Naive thymus-derived CD4-positive, alpha-beta T cell (primary cell): ENCODE measurements at regions not wholly inside any gene's neighbourhood (a gene's known extent, or its start where the extent isn't known, plus 50 kb on each side); places are given as distances from the start of the nearest gene placed in this dataset.

Experiments
- ATAC-seq: fragments of 150-1000 bp; cut with Tn5 transposase; 2 replicates; pipeline ENCODE4 v1.10.0; 2021; ENCODE audit warnings: mild to moderate bottlenecking, moderate library complexity
- CTCF ChIA-PET: fragments of 350-600 bp; sonication (Branson Sonifier 250); formaldehyde crosslinking; loops from one replicate; lab custom pipeline; 2021; ENCODE audit warnings: antibody characterized with exemption; lab: Charles Lee
- POLR2A ChIA-PET: fragments of 350-600 bp; sonication (Branson Sonifier 250); formaldehyde crosslinking; loops from one replicate; lab custom pipeline; 2021; ENCODE audit warnings: antibody characterized with exemption, inconsistent platforms; lab: Charles Lee
- DNase-seq, 9 donors: peaks; one replicate each; pipeline versions ENCODE4 v3.0.0 to v3.0.0-alpha.2; 2020 to 2022; ENCODE audit warnings: mixed read lengths in 1 of 9
- H3K27ac ChIP-seq: one replicate; pipeline ENCODE4 v1.7.0; 2013; ENCODE audit warnings: mild to moderate bottlenecking, low read depth, low read length, moderate library complexity
- H3K27me3 ChIP-seq, 2 donors: one replicate each; pipeline ENCODE4 v1.7.0; 2013; ENCODE audit warnings: low read length in 2 of 2, mild to moderate bottlenecking in 2 of 2, moderate library complexity in 2 of 2; ENCODE audit not compliant: control insufficient read depth in 2 of 2, insufficient read depth in 2 of 2
- H3K36me3 ChIP-seq, 3 experiments: 1 replicate in 2 of 3; 2 replicates in 1 of 3; pipeline ENCODE4 v1.7.0; 2013; ENCODE audit warnings: low read length in 3 of 3, mild to moderate bottlenecking in 3 of 3, moderate library complexity in 1 of 3; ENCODE audit not compliant: insufficient read depth in 3 of 3, control insufficient read depth in 2 of 3
- H3K4me1 ChIP-seq, 2 donors: one replicate each; pipeline ENCODE4 v1.7.0; 2013; ENCODE audit warnings: low read length in 2 of 2, mild to moderate bottlenecking in 2 of 2, moderate library complexity in 1 of 2; ENCODE audit not compliant: control insufficient read depth in 2 of 2, insufficient read depth in 2 of 2
- H3K4me3 ChIP-seq: 2 replicates; pipeline ENCODE4 v1.7.0; 2013; ENCODE audit warnings: mild to moderate bottlenecking, low read length
- H3K9me3 ChIP-seq, 3 experiments: 1 replicate in 2 of 3; 2 replicates in 1 of 3; pipeline ENCODE4 v1.7.0; 2013; ENCODE audit warnings: low read length in 3 of 3; ENCODE audit not compliant: control insufficient read depth in 2 of 3
- H3K27ac Mint-ChIP-seq, 9 donors: one replicate each; pipeline ENCODE4 v1.8.0; 2020 to 2022; ENCODE audit warnings: mixed read lengths in 9 of 9, mild to moderate bottlenecking in 8 of 9, moderate library complexity in 5 of 9, inconsistent platforms in 2 of 9
- H3K27me3 Mint-ChIP-seq, 5 donors: one replicate each; pipeline ENCODE4 v1.8.0; 2021 to 2022; ENCODE audit warnings: mixed read lengths in 5 of 5, mild to moderate bottlenecking in 1 of 5
- H3K36me3 Mint-ChIP-seq, 5 donors: one replicate each; pipeline ENCODE4 v1.8.0; 2020 to 2022; ENCODE audit warnings: mixed read lengths in 5 of 5, mild to moderate bottlenecking in 3 of 5, inconsistent platforms in 1 of 5
- H3K4me1 Mint-ChIP-seq, 7 donors: one replicate each; pipeline ENCODE4 v1.8.0; 2020 to 2022; ENCODE audit warnings: mixed read lengths in 7 of 7, mild to moderate bottlenecking in 3 of 7, inconsistent platforms in 1 of 7
- H3K4me3 Mint-ChIP-seq, 10 donors: one replicate each; pipeline ENCODE4 v1.8.0; 2020 to 2022; ENCODE audit warnings: mild to moderate bottlenecking in 10 of 10, mixed read lengths in 10 of 10, moderate library complexity in 6 of 10, inconsistent platforms in 2 of 10
- H3K9me3 Mint-ChIP-seq, 11 donors: one replicate each; pipeline ENCODE4 v1.8.0; 2020 to 2022; ENCODE audit warnings: mixed read lengths in 11 of 11, mild to moderate bottlenecking in 4 of 11, inconsistent platforms in 1 of 11, moderate library complexity in 1 of 11
- intact Hi-C, 2 donors: fragments of 100-400 bp; cut with micrococcal nuclease; formaldehyde crosslinking; loops; one replicate each; pipeline ENCODE4 v1.15.1; 2023

GRCh38 chr2:43139501-43139900 is 86.9 kb downstream of the ZFP36L2 start:
- POLR2A ChIA-PET, result interaction anchor here (2.0 to 43.2 kb wide), 5 partner anchors 1 to 82 kb away, joined by 4 to 1771 read pairs (median 1274); partner anchors contain the start of gene ZFP36L2
- intact Hi-C loops, result loop anchor here (5.0 to 10.0 kb wide), 4 partner anchors 455 to 1225 kb away; partner anchors contain the start of genes THADA (in 2 of the 2), CAMKMT (in 1 of the 2) and PREPL (in 1 of the 2)

GRCh38 chr2:43138441-43138840 is 88.0 kb downstream of the ZFP36L2 start:
- Mint-ChIP-seq H3K27ac (peak overlapping the region; percentile 88 to 100 (median 98)), H3K4me3 (peak overlapping the region; percentile 47 to 77 (median 59)), H3K36me3 (peaks cover 0 to 31% (median 0%) of the 10 kb centered on the region in 5 donors), H3K4me1 (peaks cover 60 to 94% (median 83%) of the 10 kb centered on the region in 7 donors), H3K27me3 (no peaks in the 10 kb centered on the region), H3K9me3 (peaks cover 0 to 5% (median 0%) of the 10 kb centered on the region in 11 donors)
- ChIA-PET POLR2A (interaction anchor here (2.0 to 43.2 kb wide), 5 partner anchors 2 to 83 kb away, joined by 4 to 1771 read pairs (median 1274); partner anchors contain the start of gene ZFP36L2), CTCF (interaction anchor here (0.6 to 11.8 kb wide), 10 partner anchors 9 to 91 kb away, joined by 3 to 147 read pairs (median 5); no protein-coding TSS in a partner anchor)
- Histone ChIP-seq H3K4me3 (peak overlapping the region; percentile 3), H3K4me1 (peaks cover 78 to 85% of the 10 kb centered on the region in 2 donors), H3K27me3 (no peaks in the 10 kb centered on the region), H3K9me3 (no peaks in the 10 kb centered on the region), H3K36me3 (no peaks in the 10 kb centered on the region), H3K27ac (peak overlapping the region; percentile 96)
- ATAC-seq (no peak), DNase-seq (no peak)
- intact Hi-C loops, result loop anchor here (5.0 to 10.0 kb wide), 4 partner anchors 456 to 1226 kb away; partner anchors contain the start of genes THADA (in 2 of the 2), CAMKMT (in 1 of the 2) and PREPL (in 1 of the 2)

More at GRCh38 chr2:43139501-43139900, 86.9 kb downstream of the ZFP36L2 start:
- H3K27ac Mint-ChIP-seq, result peak overlapping the region; percentile 82 to 100 (median 96)
- DNase-seq, result no peak
- peaks cover 0 to 31% (median 0%) of the 10 kb centered on the region in 5 donors for H3K36me3 Mint-ChIP-seq
- H3K9me3 Mint-ChIP-seq, result peaks cover 0 to 5% (median 0%) of the 10 kb centered on the region in 11 donors
- no peaks in the 10 kb centered on the region for H3K27me3 ChIP-seq
- H3K36me3 ChIP-seq, result no peaks in the 10 kb centered on the region
- no peak for ATAC-seq
- H3K9me3 ChIP-seq, result no peaks in the 10 kb centered on the region
- H3K4me3 Mint-ChIP-seq, result peak overlapping the region; percentile 41 to 86 (median 62)
- peaks cover 62 to 94% (median 74%) of the 10 kb centered on the region in 7 donors for H3K4me1 Mint-ChIP-seq
- peak overlapping the region; percentile 96 for H3K27ac ChIP-seq
- H3K4me1 ChIP-seq, result peaks cover 67 to 84% of the 10 kb centered on the region in 2 donors
- no peak overlapping the region for H3K4me3 ChIP-seq
- no peaks in the 10 kb centered on the region for H3K27me3 Mint-ChIP-seq
- CTCF ChIA-PET, result interaction anchor here (1.0 to 11.8 kb wide), 8 partner anchors 11 to 90 kb away, joined by 3 to 147 read pairs (median 5); no protein-coding TSS in a partner anchor

GRCh38 chr2:43136876-43137275 is 89.5 kb downstream of the ZFP36L2 start:
- H3K4me3 Mint-ChIP-seq, result peak overlapping the region; percentile 49 to 88 (median 77)
- H3K27ac Mint-ChIP-seq, result peak overlapping the region; percentile 88 to 100 (median 98)
- H3K27me3 Mint-ChIP-seq, result no peaks in the 10 kb centered on the region
- Histone ChIP-seq H3K27ac (peak overlapping the region; percentile 96), H3K27me3 (no peaks in the 10 kb centered on the region), H3K36me3 (no peaks in the 10 kb centered on the region), H3K4me3 (peak overlapping the region; percentile 18), H3K9me3 (no peaks in the 10 kb centered on the region), H3K4me1 (peaks cover 86 to 89% of the 10 kb centered on the region in 2 donors)
- ChIA-PET CTCF (interaction anchor here (1.0 to 13.3 kb wide), 9 partner anchors 13 to 92 kb away, joined by 3 to 203 read pairs (median 8); partner anchors contain the start of gene ZFP36L2), POLR2A (interaction anchor here (0.7 to 37.0 kb wide), 9 partner anchors 9 to 327 kb away, joined by 3 to 1771 read pairs (median 5); partner anchors contain the start of gene ZFP36L2)
- H3K9me3 Mint-ChIP-seq, result peaks cover 0 to 5% (median 0%) of the 10 kb centered on the region in 11 donors
- H3K4me1 Mint-ChIP-seq, result peaks cover 59 to 94% (median 82%) of the 10 kb centered on the region in 7 donors
- DNase-seq (peak in 8 of 9 donors; percentile 63 to 96 (median 94)), ATAC-seq (peak; percentile 84)
- H3K36me3 Mint-ChIP-seq, result peaks cover 0 to 22% (median 0%) of the 10 kb centered on the region in 5 donors
- intact Hi-C loops, result loop anchor here (1.0 to 10.0 kb wide), 10 partner anchors 21 to 1228 kb away; partner anchors contain the start of genes THADA (in 2 of the 2), CAMKMT (in 1 of the 2) and PREPL (in 1 of the 2)

- H3K36me3 Mint-ChIP-seq, result peaks cover 0 to 21% (median 0%) of the 10 kb centered on the region in 5 donors
- Histone ChIP-seq H3K9me3 (no peaks in the 10 kb centered on the region), H3K27me3 (no peaks in the 10 kb centered on the region), H3K27ac (peak overlapping the region; percentile 96), H3K4me1 (peaks cover 91 to 95% of the 10 kb centered on the region in 2 donors), H3K36me3 (no peaks in the 10 kb centered on the region), H3K4me3 (peak overlapping the region; percentile 18)
- H3K4me3 Mint-ChIP-seq, result peak overlapping the region; percentile 49 to 88 (median 77)
- H3K4me1 Mint-ChIP-seq, result peaks cover 65 to 94% (median 85%) of the 10 kb centered on the region in 7 donors
- H3K27ac Mint-ChIP-seq, result peak overlapping the region; percentile 88 to 100 (median 98)
- ATAC-seq (no peak), DNase-seq (no peak)
- intact Hi-C loops, result loop anchor here (2.0 to 10.0 kb wide), 5 partner anchors 77 to 1229 kb away; partner anchors contain the start of genes THADA (in 2 of the 2), CAMKMT (in 1 of the 2) and PREPL (in 1 of the 2)
- H3K27me3 Mint-ChIP-seq, result no peaks in the 10 kb centered on the region
- H3K9me3 Mint-ChIP-seq, result peaks cover 0 to 5% (median 0%) of the 10 kb centered on the region in 11 donors
- ChIA-PET POLR2A (interaction anchor here (0.8 to 37.0 kb wide), 13 partner anchors 9 to 161 kb away, joined by 3 to 1771 read pairs (median 4); partner anchors contain the start of gene ZFP36L2), CTCF (interaction anchor here (0.5 to 13.3 kb wide), 12 partner anchors 14 to 104 kb away, joined by 3 to 203 read pairs (median 5); partner anchors contain the start of gene ZFP36L2)
Observed at GRCh38 chr2:43136011-43136799, 90.2 kb downstream of the ZFP36L2 start.

GRCh38 chr2:43135583-43135982 is 90.8 kb downstream of the ZFP36L2 start:
- H3K36me3 Mint-ChIP-seq, result peaks cover 0 to 21% (median 0%) of the 10 kb centered on the region in 5 donors
- Histone ChIP-seq H3K9me3 (no peaks in the 10 kb centered on the region), H3K4me3 (peak overlapping the region; percentile 18), H3K36me3 (no peaks in the 10 kb centered on the region), H3K27ac (peak overlapping the region; percentile 96), H3K27me3 (no peaks in the 10 kb centered on the region), H3K4me1 (peaks cover 95 to 96% of the 10 kb centered on the region in 2 donors)
- ChIA-PET CTCF (interaction anchor here (0.9 to 13.3 kb wide), 7 partner anchors 16 to 93 kb away, joined by 3 to 203 read pairs (median 10); partner anchors contain the start of gene ZFP36L2), POLR2A (interaction anchor here (0.8 to 37.0 kb wide), 12 partner anchors 9 to 160 kb away, joined by 3 to 1771 read pairs (median 4); partner anchors contain the start of gene ZFP36L2)
- H3K27ac Mint-ChIP-seq, result peak overlapping the region; percentile 88 to 100 (median 98)
- DNase-seq (no peak), ATAC-seq (no peak)
- intact Hi-C loops, result loop anchor here (2.0 to 10.0 kb wide), 5 partner anchors 291 to 1229 kb away; partner anchors contain the start of genes THADA (in 2 of the 2), CAMKMT (in 1 of the 2) and PREPL (in 1 of the 2)
- peak overlapping the region; percentile 49 to 88 (median 77) for H3K4me3 Mint-ChIP-seq
- H3K27me3 Mint-ChIP-seq, result no peaks in the 10 kb centered on the region
- peaks cover 0 to 5% (median 0%) of the 10 kb centered on the region in 11 donors for H3K9me3 Mint-ChIP-seq
- peaks cover 70 to 95% (median 87%) of the 10 kb centered on the region in 7 donors for H3K4me1 Mint-ChIP-seq
